Trophoblast cell (in vitro differentiated cells and primary cell): ENCODE measurements at regions not wholly inside any gene's neighbourhood (a gene's known extent, or its start where the extent isn't known, plus 50 kb on each side); places are given as distances from the start of the nearest gene placed in this dataset.
"Not testable (repeated sequence)": the region's sequence is repeated elsewhere in the genome, so short reads cannot be mapped to it uniquely, and the experiment has no call there.

Source experiments
- DNase-seq, 2 donors: peaks; one replicate each; pipeline ENCODE4 v3.0.0-alpha.2; 2016
- H2AFZ ChIP-seq: 2 replicates; pipeline ENCODE4 v1.6.1; 2013; ENCODE audit warnings: low read length, moderate library complexity, mild to moderate bottlenecking; ENCODE audit not compliant: insufficient read depth, poor library complexity
- H2AK5ac ChIP-seq: 2 replicates; pipeline ENCODE4 v1.6.1; 2013; ENCODE audit warnings: mild to moderate bottlenecking, low read length
- H2BK120ac ChIP-seq: 2 replicates; pipeline ENCODE4 v1.6.1; 2013; ENCODE audit warnings: low read length, mild to moderate bottlenecking, moderate library complexity; ENCODE audit not compliant: insufficient read depth, poor library complexity
- H2BK12ac ChIP-seq: 2 replicates; pipeline ENCODE4 v1.6.1; 2013; ENCODE audit warnings: mild to moderate bottlenecking, low read length, moderate library complexity
- H2BK5ac ChIP-seq: 2 replicates; pipeline ENCODE4 v1.6.1; 2013; ENCODE audit warnings: low read length, low read depth, moderate library complexity, mild to moderate bottlenecking; ENCODE audit not compliant: poor library complexity
- H3K14ac ChIP-seq: 2 replicates; pipeline ENCODE4 v1.6.1; 2013; ENCODE audit warnings: mild to moderate bottlenecking, low read length
- H3K18ac ChIP-seq: 2 replicates; pipeline ENCODE4 v1.6.1; 2013; ENCODE audit warnings: mild to moderate bottlenecking, low read length
- H3K23ac ChIP-seq: 2 replicates; pipeline ENCODE4 v1.6.1; 2013; ENCODE audit warnings: low read length
- H3K27ac ChIP-seq: 2 replicates; pipeline ENCODE4 v1.5.1; 2013; ENCODE audit warnings: low read depth, mild to moderate bottlenecking, inconsistent platforms, low read length, moderate library complexity
- H3K27me3 ChIP-seq: 2 replicates; pipeline ENCODE4 v1.6.1; 2013; ENCODE audit warnings: inconsistent platforms, mild to moderate bottlenecking, low read length, moderate library complexity; ENCODE audit not compliant: insufficient read depth
- H3K36me3 ChIP-seq, 2 experiments: 1 replicate in 1 of 2; 2 replicates in 1 of 2; pipeline ENCODE4 v1.6.1; 2013; ENCODE audit warnings: low read length in 2 of 2, mild to moderate bottlenecking in 2 of 2, moderate library complexity in 1 of 2; ENCODE audit not compliant: insufficient read depth in 2 of 2, control insufficient read depth in 1 of 2
- H3K4ac ChIP-seq: 2 replicates; pipeline ENCODE4 v1.6.1; 2013; ENCODE audit warnings: low read depth, mild to moderate bottlenecking, low read length, moderate library complexity
- H3K4me1 ChIP-seq, 2 experiments: 1 replicate in 1 of 2; 2 replicates in 1 of 2; pipeline ENCODE4 v1.6.1; 2013; ENCODE audit warnings: low read length in 2 of 2, mild to moderate bottlenecking in 2 of 2, moderate library complexity in 1 of 2; ENCODE audit not compliant: insufficient read depth in 2 of 2, control insufficient read depth in 1 of 2
- H3K4me2 ChIP-seq: 2 replicates; pipeline ENCODE4 v1.6.1; 2013; ENCODE audit warnings: inconsistent platforms, mild to moderate bottlenecking, low read length, moderate library complexity
- H3K4me3 ChIP-seq: 2 replicates; pipeline ENCODE4 v1.5.1; 2013; ENCODE audit warnings: mild to moderate bottlenecking, low read depth, low read length, inconsistent platforms
- H3K79me1 ChIP-seq: one replicate; pipeline ENCODE4 v1.6.1; 2013; ENCODE audit warnings: low read length
- H3K79me2 ChIP-seq: 2 replicates; pipeline ENCODE4 v1.6.1; 2013; ENCODE audit warnings: low read length, mild to moderate bottlenecking; ENCODE audit not compliant: control insufficient read depth, insufficient read depth, poor library complexity
- H3K9ac ChIP-seq: 2 replicates; pipeline ENCODE4 v1.6.1; 2013; ENCODE audit warnings: mild to moderate bottlenecking, low read length
- H3K9me3 ChIP-seq: 2 replicates; pipeline ENCODE4 v1.6.1; 2013; ENCODE audit warnings: low read depth, mild to moderate bottlenecking, control low read depth, inconsistent platforms, low read length; ENCODE audit not compliant: insufficient read depth
- H4K12ac ChIP-seq: 2 replicates; pipeline ENCODE4 v1.6.1; 2013; ENCODE audit warnings: low read depth, mild to moderate bottlenecking, low read length, moderate library complexity
- H4K8ac ChIP-seq: 2 replicates; pipeline ENCODE4 v1.6.1; 2013; ENCODE audit warnings: low read depth, mild to moderate bottlenecking, low read length, moderate library complexity
- H4K91ac ChIP-seq: one replicate; pipeline ENCODE4 v1.6.1; 2013; ENCODE audit warnings: low read depth, mild to moderate bottlenecking, low read length, moderate library complexity
- WGBS: extraction: QIAGEN DNeasy Blood & Tissue Kit; methylation state at CpG from one replicate; pipeline ENCODE4 v1.1.7; 2013; ENCODE audit warnings: missing lambda C conversion rate; ENCODE audit not compliant: insufficient read length, insufficient coverage; ENCODE audit errors: extremely low coverage; 5-methylcytosine and 5-hydroxymethylcytosine counted together

GRCh38 chr2:36180789-36181482 is 174.6 kb upstream of the CRIM1 start:
- not testable (repeated sequence) for H2BK120ac ChIP-seq, H3K23ac ChIP-seq, H3K4me1 ChIP-seq, H3K4me2 ChIP-seq, H2BK5ac ChIP-seq, H3K79me1 ChIP-seq, H2AK5ac ChIP-seq, H3K27ac ChIP-seq, H3K27me3 ChIP-seq, H3K4ac ChIP-seq, H4K12ac ChIP-seq, DNase-seq, H3K79me2 ChIP-seq, H4K91ac ChIP-seq, H3K4me3 ChIP-seq, H2AFZ ChIP-seq, H4K8ac ChIP-seq, H3K14ac ChIP-seq, H3K36me3 ChIP-seq, H3K18ac ChIP-seq, H2BK12ac ChIP-seq, H3K9me3 ChIP-seq, H3K9ac ChIP-seq
- WGBS: no CpG with 5 or more reads among the region's 7 CpGs

GRCh38 chr2:36180293-36180692 is 175.3 kb upstream of the CRIM1 start:
- H4K8ac ChIP-seq, H3K9ac ChIP-seq, H2BK12ac ChIP-seq, H4K91ac ChIP-seq, H2BK5ac ChIP-seq, H3K27ac ChIP-seq, H4K12ac ChIP-seq, H2AK5ac ChIP-seq, H3K27me3 ChIP-seq, H3K18ac ChIP-seq, DNase-seq, H2AFZ ChIP-seq, H3K9me3 ChIP-seq, H3K79me1 ChIP-seq, H3K36me3 ChIP-seq, H3K79me2 ChIP-seq, H3K4me3 ChIP-seq, H3K4me1 ChIP-seq, H3K4ac ChIP-seq, H3K14ac ChIP-seq, H3K4me2 ChIP-seq, H2BK120ac ChIP-seq, H3K23ac ChIP-seq: not testable (repeated sequence)
- no CpG with 5 or more reads among the region's 30 CpGs for WGBS

- H3K27ac ChIP-seq, H2BK5ac ChIP-seq, H3K18ac ChIP-seq, H3K14ac ChIP-seq, H2AFZ ChIP-seq, H4K8ac ChIP-seq, H4K12ac ChIP-seq, H3K23ac ChIP-seq, H3K27me3 ChIP-seq, H4K91ac ChIP-seq, H3K9ac ChIP-seq, H3K4me2 ChIP-seq, H2AK5ac ChIP-seq, H3K4me3 ChIP-seq, H2BK120ac ChIP-seq, H2BK12ac ChIP-seq, H3K4ac ChIP-seq, H3K79me1 ChIP-seq, H3K36me3 ChIP-seq, H3K9me3 ChIP-seq, DNase-seq, H3K4me1 ChIP-seq, H3K79me2 ChIP-seq: not testable (repeated sequence)
- no CpG with 5 or more reads among the region's 42 CpGs for WGBS
Observed at GRCh38 chr2:36179668-36180269, 175.8 kb upstream of the CRIM1 start.

- Histone ChIP-seq H3K14ac (no peak overlapping the region), H2AFZ (no peak overlapping the region), H3K27me3 (no peaks in the 10 kb centered on the region), H3K4me3 (no peak overlapping the region), H2BK120ac (no peak overlapping the region), H3K9me3 (no peaks in the 10 kb centered on the region), H4K12ac (no peak overlapping the region), H2BK5ac (no peak overlapping the region), H3K79me2 (no peaks in the 10 kb centered on the region), H4K91ac (no peak overlapping the region), H2BK12ac (no peak overlapping the region), H3K4ac (no peak overlapping the region), H3K18ac (no peak overlapping the region), H3K36me3 (no peaks in the 10 kb centered on the region), H3K23ac (no peak overlapping the region), H3K9ac (no peak overlapping the region), H3K27ac (no peak overlapping the region), H3K4me1 (no peaks in the 10 kb centered on the region), H3K4me2 (no peak overlapping the region), H2AK5ac (no peak overlapping the region), H4K8ac (no peak overlapping the region), H3K79me1 (no peaks in the 10 kb centered on the region)
- no CpG with 5 or more reads among the region's 2 CpGs for WGBS
- no peak for DNase-seq
Observed at GRCh38 chr2:36178384-36178783, 177.2 kb upstream of the CRIM1 start.
